ENCODE measurements at regions not wholly inside any gene's neighbourhood (a gene's known extent, or its start where the extent isn't known, plus 50 kb on each side); places are given as distances from the start of the nearest gene placed in this dataset.

GRCh38 chr21:35316456-35316855 lies 267.4 kb upstream of the RUNX1 start (continued):
- TF ChIP-seq RNF2 (IDR thresholded peaks at IDR 0.05; ENCODE audit: borderline replicate concordance, low read depth) (no peak), EP300 (IDR thresholded peaks at IDR 0.05) (no peak), TFCP2L1 (CRISPR knock-in tag; IDR thresholded peaks at IDR 0.05) (no peak), TP53 (CRISPR knock-in tag; IDR thresholded peaks at IDR 0.05) (no peak), ZC3H11A (IDR thresholded peaks at IDR 0.05) (no peak)

- Histone ChIP-seq H3K27ac (no peak overlapping the region), H3K4me1 (no peaks in the 10 kb centered on the region), H3K9me3 (no peaks in the 10 kb centered on the region), H3K4me3 (no peak overlapping the region), H3K4me2 (no peak overlapping the region)
- FAIRE-seq, result no peak
- no peak for ATAC-seq
- POLR2A ChIA-PET, result no interaction called here
- 60% methylated on average over 8 of the region's 8 CpGs for WGBS (ENCODE audit: missing lambda C conversion rate)
- no peak for TF ChIP-seq ELK1 (IDR thresholded peaks at IDR 0.05; ENCODE audit: low read depth, low read length)
- CTCF ChIA-PET, result interaction anchor here (1.0 kb wide), 2 partner anchors 30 to 469 kb away, joined by 3 to 4 read pairs; no protein-coding TSS in a partner anchor
- no peak for DNase-seq (ENCODE audit: low read depth in 1 of 2, low spot score in 1 of 2)
Measured at GRCh38 chr21:35314857-35315582, 265.9 kb upstream of the RUNX1 start.

GRCh38 chr21:35311985-35312384 lies 262.9 kb upstream of the RUNX1 start:
- TF ChIP-seq SMC3 (IDR thresholded peaks at IDR 0.05) (no peak), MAZ (IDR thresholded peaks at IDR 0.05; ENCODE audit: borderline replicate concordance, low read depth, low read length) (no peak), JUN (IDR thresholded peaks at IDR 0.05) (no peak), GATA3 (IDR thresholded peaks at IDR 0.05; ENCODE audit: borderline replicate concordance) (no peak), ZNF302 (CRISPR knock-in tag; IDR thresholded peaks at IDR 0.05) (no peak), PHF8 (IDR thresholded peaks at IDR 0.05; ENCODE audit: borderline replicate concordance, low read depth) (no peak), JUNB (IDR thresholded peaks at IDR 0.05) (no peak)
- ChIA-PET POLR2A (no interaction called here), CTCF (no interaction called here)
- DNase-seq (ENCODE audit: low read depth in 1 of 2, low spot score in 1 of 2), result no peak
- H3K4me3 ChIP-seq, result no peak overlapping the region
- no peaks in the 10 kb centered on the region for H3K4me1 ChIP-seq
- no peak for ATAC-seq
- no peak overlapping the region for H3K27ac ChIP-seq
- 47% methylated on average over 3 of the region's 3 CpGs for WGBS (ENCODE audit: missing lambda C conversion rate)
- no peak for FAIRE-seq
- H3K4me2 ChIP-seq, result no peak overlapping the region
- no peaks in the 10 kb centered on the region for H3K9me3 ChIP-seq

GRCh38 chr21:35309316-35309715 lies 260.2 kb upstream of the RUNX1 start:
- no peak overlapping the region for H3K4me2 ChIP-seq
- DNase-seq (ENCODE audit: low read depth in 1 of 2, low spot score in 1 of 2), result no peak
- ChIA-PET CTCF (no interaction called here), POLR2A (no interaction called here)
- no peaks in the 10 kb centered on the region for H3K9me3 ChIP-seq
- TF ChIP-seq MYC (IDR thresholded peaks at IDR 0.05; ENCODE audit: borderline replicate concordance, low read length), result no peak
- TF ChIP-seq FOSB (CRISPR knock-in tag; IDR thresholded peaks at IDR 0.05), result no peak
- TF ChIP-seq RCOR1 (IDR thresholded peaks at IDR 0.05; ENCODE audit: low read depth, low read length), result no peak
- TF ChIP-seq USF2 (IDR thresholded peaks at IDR 0.05), result no peak
- no peak for TF ChIP-seq BHLHE40 (IDR thresholded peaks at IDR 0.05; ENCODE audit: low read depth, low read length)
- no peak for TF ChIP-seq HOXB13 (CRISPR knock-in tag; IDR thresholded peaks at IDR 0.05; ENCODE audit: low read depth)
- TF ChIP-seq RARB (CRISPR knock-in tag; IDR thresholded peaks at IDR 0.05), result no peak
- TF ChIP-seq ATOH8 (CRISPR knock-in tag; IDR thresholded peaks at IDR 0.05; ENCODE audit: low read depth), result no peak
- TF ChIP-seq BCL3 (IDR thresholded peaks at IDR 0.05), result no peak
- TF ChIP-seq CHD4 (IDR thresholded peaks at IDR 0.05; ENCODE audit: borderline replicate concordance), result no peak
- no peak for TF ChIP-seq HDAC2 (IDR thresholded peaks at IDR 0.05)
- TF ChIP-seq GATA3 (IDR thresholded peaks at IDR 0.05; ENCODE audit: borderline replicate concordance), result no peak
- H3K4me3 ChIP-seq, result no peak overlapping the region
- ATAC-seq, result no peak
- WGBS (ENCODE audit: missing lambda C conversion rate), result 51% methylated on average over 3 of the region's 3 CpGs
- no peaks in the 10 kb centered on the region for H3K4me1 ChIP-seq
- H3K27ac ChIP-seq, result no peak overlapping the region
- FAIRE-seq, result no peak

All from A549 (cell line).